SK-N-SH (cell line): ENCODE measurements at regions not wholly inside any gene's neighbourhood (a gene's known extent, or its start where the extent isn't known, plus 50 kb on each side); places are given as distances from the start of the nearest gene placed in this dataset.

Source experiments
- CTCF ChIA-PET: fragments of 300-600, 350-600 bp; formaldehyde crosslinking; extraction: SDS; loops from one replicate; lab custom pipeline; 2021; lab: Yijun Ruan, JAX
- POLR2A ChIA-PET: fragments of 350-600 bp; sonication (Branson Sonifier 250); formaldehyde crosslinking; extraction: SDS; loops from one replicate; lab custom pipeline; 2020; ENCODE audit warnings: antibody characterized with exemption, inconsistent platforms; lab: Yijun Ruan, JAX
- DNase-seq: peaks from one replicate; pipeline ENCODE4 v3.0.0; 2012
- H2AFZ ChIP-seq: fragments of 200-600 bp; sonication (generic); 2 replicates; pipeline ENCODE4 v1.8.1; 2016; ENCODE audit warnings: antibody characterized with exemption, mild to moderate bottlenecking, low read depth
- H3F3A ChIP-seq: fragments of 200-600 bp; sonication (generic); replicated peaks from 2 replicates; pipeline ENCODE3; 2016; ENCODE audit warnings: antibody characterized with exemption, mild to moderate bottlenecking; ENCODE audit not compliant: insufficient read depth
- H3K27ac ChIP-seq, 2 experiments: fragments of 200-500 bp in 1 of 2; fragments of 200-600 bp in 1 of 2; sonication (Bioruptor generic) in 1 of 2; sonication (generic), shearing (Covaris generic) in 1 of 2; 2 replicates each; pipeline versions ENCODE4 v1.5.1 to v1.6.1; 2014 to 2016; ENCODE audit warnings: low read depth in 2 of 2, inconsistent platforms in 1 of 2, low read length in 1 of 2, mild to moderate bottlenecking in 1 of 2, mixed read lengths in 1 of 2
- H3K27me3 ChIP-seq: fragments of 200-600 bp; sonication (generic), shearing (Covaris generic); 2 replicates; pipeline ENCODE4 v1.6.1; 2016; ENCODE audit warnings: mixed run types; ENCODE audit not compliant: insufficient read depth
- H3K36me3 ChIP-seq, 2 experiments: fragments of 200-500 bp in 1 of 2; fragments of 200-600 bp in 1 of 2; sonication (Bioruptor generic) in 1 of 2; sonication (generic) in 1 of 2; replicated peaks in 1 of 2; 2 replicates each; pipeline versions ENCODE3 to v1.5.1; 2014 to 2016; ENCODE audit warnings: low read length in 1 of 2, mild to moderate bottlenecking in 1 of 2; ENCODE audit not compliant: insufficient read depth in 2 of 2, control insufficient read depth in 1 of 2
- H3K4me1 ChIP-seq, 2 experiments: fragments of 200-500 bp in 1 of 2; fragments of 200-600 bp in 1 of 2; sonication (Bioruptor generic) in 1 of 2; sonication (generic), shearing (Covaris generic) in 1 of 2; 2 replicates each; pipeline versions ENCODE4 v1.5.1 to v1.6.1; 2014 to 2016; ENCODE audit warnings: low read depth in 1 of 2, low read length in 1 of 2, mixed run types in 1 of 2; ENCODE audit not compliant: insufficient read depth in 2 of 2, control insufficient read depth in 1 of 2
- H3K4me2 ChIP-seq: fragments of 200-600 bp; sonication (generic), shearing (Covaris generic); 2 replicates; pipeline ENCODE4 v1.6.1; 2017; ENCODE audit warnings: mixed run types
- H3K4me3 ChIP-seq, 2 experiments: fragments of 200-500 bp in 1 of 2; fragments of 200-600 bp in 1 of 2; sonication (Bioruptor generic) in 1 of 2; sonication (generic), shearing (Covaris generic) in 1 of 2; 2 replicates each; pipeline versions ENCODE4 v1.5.1 to v1.8.1; 2014 to 2016; ENCODE audit warnings: low read depth in 2 of 2, inconsistent platforms in 1 of 2, low read length in 1 of 2, mild to moderate bottlenecking in 1 of 2, mixed read lengths in 1 of 2, moderate library complexity in 1 of 2
- H3K79me2 ChIP-seq: fragments of 200-600 bp; sonication (generic); 2 replicates; pipeline ENCODE4 v1.8.1; 2017; ENCODE audit warnings: mild to moderate bottlenecking; ENCODE audit not compliant: insufficient read depth
- H3K9ac ChIP-seq: fragments of 200-600 bp; sonication (generic); 2 replicates; pipeline ENCODE4 v1.6.1; 2017; ENCODE audit warnings: mixed run types
- H3K9me2 ChIP-seq: fragments of 200-600 bp; sonication (generic); 2 replicates; pipeline ENCODE4 v1.6.1; 2017; ENCODE audit warnings: mixed run types
- H3K9me3 ChIP-seq: fragments of 200-600 bp; sonication (generic); 2 replicates; pipeline ENCODE4 v1.6.1; 2017; ENCODE audit warnings: mixed run types, mild to moderate bottlenecking, moderate library complexity
- H4K20me1 ChIP-seq: fragments of 200-600 bp; sonication (generic); 2 replicates; pipeline ENCODE4 v1.6.1; 2017; ENCODE audit warnings: mild to moderate bottlenecking, mixed run types; ENCODE audit not compliant: insufficient read depth
- ELF1 ChIP-seq: IDR thresholded peaks from 2 replicates; pipeline ENCODE4 v1.4.0; 2012
- EP300 ChIP-seq, 2 experiments: IDR thresholded peaks; 2 replicates each; pipeline versions ENCODE4 v1.4.0 to v1.6.1; 2012; ENCODE audit warnings: borderline replicate concordance in 1 of 2, low read depth in 1 of 2, low read length in 1 of 2
- EZH2phosphoT487 ChIP-seq: fragments of 200-600 bp; sonication (generic); IDR thresholded peaks from 2 replicates; pipeline ENCODE4 v1.6.1; 2017; ENCODE audit warnings: low read depth, mixed run types, mild to moderate bottlenecking, antibody characterized with exemption, moderate library complexity, borderline replicate concordance
- NFIC ChIP-seq: IDR thresholded peaks from 2 replicates; pipeline ENCODE4 v1.4.0; 2012; ENCODE audit warnings: borderline replicate concordance
- RAD21 ChIP-seq: IDR thresholded peaks from 2 replicates; pipeline ENCODE4 v1.6.1; 2012; ENCODE audit warnings: mild to moderate bottlenecking, low read length
- RFX5 ChIP-seq: IDR thresholded peaks from 2 replicates; pipeline ENCODE4 v1.6.1; 2012; ENCODE audit warnings: mild to moderate bottlenecking, improper control_type of control experiment, low read length
- RXRA ChIP-seq: IDR thresholded peaks from 2 replicates; pipeline ENCODE4 v1.4.0; 2012; ENCODE audit warnings: low read depth, mild to moderate bottlenecking, borderline replicate concordance
- SIN3A ChIP-seq: IDR thresholded peaks from 2 replicates; pipeline ENCODE4 v1.6.1; 2012; ENCODE audit warnings: low read depth, mild to moderate bottlenecking, low read length, moderate library complexity, borderline replicate concordance
- TCF12 ChIP-seq: IDR thresholded peaks from 2 replicates; pipeline ENCODE4 v1.4.0; 2012
- TEAD4 ChIP-seq: IDR thresholded peaks from 2 replicates; pipeline ENCODE4 v1.4.0; 2012; ENCODE audit warnings: mild to moderate bottlenecking, borderline replicate concordance; ENCODE audit not compliant: insufficient read depth
- WGBS: methylation state at CpG from one replicate; pipeline ENCODE4 v1.1.6; 2017; ENCODE audit warnings: low lambda C conversion rate; 5-methylcytosine and 5-hydroxymethylcytosine counted together
- TF ChIP-seq, protein P1 (sequence below): IDR thresholded peaks from 2 replicates; pipeline ENCODE4 v1.4.0; 2012; ENCODE audit warnings: low read depth, borderline replicate concordance
- TF ChIP-seq, protein P2 (sequence below): fragments of 200-600 bp; sonication (generic); IDR thresholded peaks from 2 replicates; pipeline ENCODE4 v1.6.1; 2017; ENCODE audit warnings: antibody characterized with exemption, mild to moderate bottlenecking, moderate library complexity
- TF ChIP-seq, protein P3 (sequence below): fragments of 150-350 bp; IDR thresholded peaks from 2 replicates; pipeline ENCODE4 v1.6.1; 2017; ENCODE audit warnings: antibody characterized with exemption, low read length, low read depth, borderline replicate concordance

DNA sequence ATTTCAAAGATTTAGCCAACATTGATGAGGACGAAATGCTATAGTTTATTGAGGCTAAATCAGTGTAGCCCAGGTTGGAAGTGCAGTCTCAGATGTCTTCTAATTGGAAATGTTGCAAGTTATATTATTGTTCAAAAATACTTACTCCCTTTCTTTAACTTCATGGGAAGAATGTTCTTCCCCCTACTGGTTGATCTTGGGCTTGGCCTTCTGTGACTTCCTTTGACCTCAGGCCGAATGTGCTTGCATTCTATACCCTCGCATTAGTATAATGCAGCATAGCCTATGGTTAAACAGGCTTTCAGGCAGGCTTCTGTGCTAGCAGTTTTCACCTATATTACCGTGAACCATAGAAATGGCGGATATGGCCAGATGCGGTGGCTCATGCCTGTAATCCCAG, 77.3 kb downstream of the RPE65 start:
- H4K20me1 ChIP-seq = no peaks in the 10 kb centered on the region
- ChIA-PET POLR2A (no interaction called here), CTCF (no interaction called here)
- H3K36me3 ChIP-seq = no peaks in the 10 kb centered on the region
- 91% methylated on average over 6 of the region's 6 CpGs for WGBS
- H2AFZ ChIP-seq = no peak overlapping the region
- H3F3A ChIP-seq = peaks cover 4% of the 10 kb centered on the region
- no peak overlapping the region for H3K9ac ChIP-seq
- H3K4me2 ChIP-seq = no peak overlapping the region
- H3K9me3 ChIP-seq = no peaks in the 10 kb centered on the region
- TF ChIP-seq, protein P1, sequence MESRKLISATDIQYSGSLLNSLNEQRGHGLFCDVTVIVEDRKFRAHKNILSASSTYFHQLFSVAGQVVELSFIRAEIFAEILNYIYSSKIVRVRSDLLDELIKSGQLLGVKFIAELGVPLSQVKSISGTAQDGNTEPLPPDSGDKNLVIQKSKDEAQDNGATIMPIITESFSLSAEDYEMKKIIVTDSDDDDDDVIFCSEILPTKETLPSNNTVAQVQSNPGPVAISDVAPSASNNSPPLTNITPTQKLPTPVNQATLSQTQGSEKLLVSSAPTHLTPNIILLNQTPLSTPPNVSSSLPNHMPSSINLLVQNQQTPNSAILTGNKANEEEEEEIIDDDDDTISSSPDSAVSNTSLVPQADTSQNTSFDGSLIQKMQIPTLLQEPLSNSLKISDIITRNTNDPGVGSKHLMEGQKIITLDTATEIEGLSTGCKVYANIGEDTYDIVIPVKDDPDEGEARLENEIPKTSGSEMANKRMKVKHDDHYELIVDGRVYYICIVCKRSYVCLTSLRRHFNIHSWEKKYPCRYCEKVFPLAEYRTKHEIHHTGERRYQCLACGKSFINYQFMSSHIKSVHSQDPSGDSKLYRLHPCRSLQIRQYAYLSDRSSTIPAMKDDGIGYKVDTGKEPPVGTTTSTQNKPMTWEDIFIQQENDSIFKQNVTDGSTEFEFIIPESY = no peak
- TF ChIP-seq TCF12 = no peak
- TF ChIP-seq TEAD4 = no peak
- no peak for TF ChIP-seq RAD21
- TF ChIP-seq, protein P2, sequence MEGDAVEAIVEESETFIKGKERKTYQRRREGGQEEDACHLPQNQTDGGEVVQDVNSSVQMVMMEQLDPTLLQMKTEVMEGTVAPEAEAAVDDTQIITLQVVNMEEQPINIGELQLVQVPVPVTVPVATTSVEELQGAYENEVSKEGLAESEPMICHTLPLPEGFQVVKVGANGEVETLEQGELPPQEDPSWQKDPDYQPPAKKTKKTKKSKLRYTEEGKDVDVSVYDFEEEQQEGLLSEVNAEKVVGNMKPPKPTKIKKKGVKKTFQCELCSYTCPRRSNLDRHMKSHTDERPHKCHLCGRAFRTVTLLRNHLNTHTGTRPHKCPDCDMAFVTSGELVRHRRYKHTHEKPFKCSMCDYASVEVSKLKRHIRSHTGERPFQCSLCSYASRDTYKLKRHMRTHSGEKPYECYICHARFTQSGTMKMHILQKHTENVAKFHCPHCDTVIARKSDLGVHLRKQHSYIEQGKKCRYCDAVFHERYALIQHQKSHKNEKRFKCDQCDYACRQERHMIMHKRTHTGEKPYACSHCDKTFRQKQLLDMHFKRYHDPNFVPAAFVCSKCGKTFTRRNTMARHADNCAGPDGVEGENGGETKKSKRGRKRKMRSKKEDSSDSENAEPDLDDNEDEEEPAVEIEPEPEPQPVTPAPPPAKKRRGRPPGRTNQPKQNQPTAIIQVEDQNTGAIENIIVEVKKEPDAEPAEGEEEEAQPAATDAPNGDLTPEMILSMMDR = no peak
- no peak for TF ChIP-seq ELF1
- TF ChIP-seq RXRA = no peak
- TF ChIP-seq EP300 (IDR thresholded peaks at IDR 0.05; ENCODE audit: borderline replicate concordance in 1 of 2, low read depth in 1 of 2, low read length in 1 of 2) = no peak
- TF ChIP-seq NFIC = no peak
- TF ChIP-seq RFX5 = no peak
- TF ChIP-seq EZH2phosphoT487 = no peak
- no peak for TF ChIP-seq SIN3A
- TF ChIP-seq, protein P3, sequence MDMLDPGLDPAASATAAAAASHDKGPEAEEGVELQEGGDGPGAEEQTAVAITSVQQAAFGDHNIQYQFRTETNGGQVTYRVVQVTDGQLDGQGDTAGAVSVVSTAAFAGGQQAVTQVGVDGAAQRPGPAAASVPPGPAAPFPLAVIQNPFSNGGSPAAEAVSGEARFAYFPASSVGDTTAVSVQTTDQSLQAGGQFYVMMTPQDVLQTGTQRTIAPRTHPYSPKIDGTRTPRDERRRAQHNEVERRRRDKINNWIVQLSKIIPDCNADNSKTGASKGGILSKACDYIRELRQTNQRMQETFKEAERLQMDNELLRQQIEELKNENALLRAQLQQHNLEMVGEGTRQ = no peak
- H3K4me1 ChIP-seq = peaks cover 0 to 19% of the 10 kb centered on the region in 2 experiments; a peak in 3 of 4 replicates
- H3K27me3 ChIP-seq = no peaks in the 10 kb centered on the region
- no peak overlapping the region; a peak in 1 of 4 replicates for H3K4me3 ChIP-seq
- H3K79me2 ChIP-seq = no peaks in the 10 kb centered on the region
- no peak for DNase-seq
- no peak overlapping the region for H3K27ac ChIP-seq
- H3K9me2 ChIP-seq = no peaks in the 10 kb centered on the region
